ENCODE measurements at regions not wholly inside any gene's neighbourhood (a gene's known extent, or its start where the extent isn't known, plus 50 kb on each side); places are given as distances from the start of the nearest gene placed in this dataset.

GRCh38 chr2:116874021-116874420 lies 940.5 kb upstream of the DDX18 start (continued):
- TF ChIP-seq, protein P1, sequence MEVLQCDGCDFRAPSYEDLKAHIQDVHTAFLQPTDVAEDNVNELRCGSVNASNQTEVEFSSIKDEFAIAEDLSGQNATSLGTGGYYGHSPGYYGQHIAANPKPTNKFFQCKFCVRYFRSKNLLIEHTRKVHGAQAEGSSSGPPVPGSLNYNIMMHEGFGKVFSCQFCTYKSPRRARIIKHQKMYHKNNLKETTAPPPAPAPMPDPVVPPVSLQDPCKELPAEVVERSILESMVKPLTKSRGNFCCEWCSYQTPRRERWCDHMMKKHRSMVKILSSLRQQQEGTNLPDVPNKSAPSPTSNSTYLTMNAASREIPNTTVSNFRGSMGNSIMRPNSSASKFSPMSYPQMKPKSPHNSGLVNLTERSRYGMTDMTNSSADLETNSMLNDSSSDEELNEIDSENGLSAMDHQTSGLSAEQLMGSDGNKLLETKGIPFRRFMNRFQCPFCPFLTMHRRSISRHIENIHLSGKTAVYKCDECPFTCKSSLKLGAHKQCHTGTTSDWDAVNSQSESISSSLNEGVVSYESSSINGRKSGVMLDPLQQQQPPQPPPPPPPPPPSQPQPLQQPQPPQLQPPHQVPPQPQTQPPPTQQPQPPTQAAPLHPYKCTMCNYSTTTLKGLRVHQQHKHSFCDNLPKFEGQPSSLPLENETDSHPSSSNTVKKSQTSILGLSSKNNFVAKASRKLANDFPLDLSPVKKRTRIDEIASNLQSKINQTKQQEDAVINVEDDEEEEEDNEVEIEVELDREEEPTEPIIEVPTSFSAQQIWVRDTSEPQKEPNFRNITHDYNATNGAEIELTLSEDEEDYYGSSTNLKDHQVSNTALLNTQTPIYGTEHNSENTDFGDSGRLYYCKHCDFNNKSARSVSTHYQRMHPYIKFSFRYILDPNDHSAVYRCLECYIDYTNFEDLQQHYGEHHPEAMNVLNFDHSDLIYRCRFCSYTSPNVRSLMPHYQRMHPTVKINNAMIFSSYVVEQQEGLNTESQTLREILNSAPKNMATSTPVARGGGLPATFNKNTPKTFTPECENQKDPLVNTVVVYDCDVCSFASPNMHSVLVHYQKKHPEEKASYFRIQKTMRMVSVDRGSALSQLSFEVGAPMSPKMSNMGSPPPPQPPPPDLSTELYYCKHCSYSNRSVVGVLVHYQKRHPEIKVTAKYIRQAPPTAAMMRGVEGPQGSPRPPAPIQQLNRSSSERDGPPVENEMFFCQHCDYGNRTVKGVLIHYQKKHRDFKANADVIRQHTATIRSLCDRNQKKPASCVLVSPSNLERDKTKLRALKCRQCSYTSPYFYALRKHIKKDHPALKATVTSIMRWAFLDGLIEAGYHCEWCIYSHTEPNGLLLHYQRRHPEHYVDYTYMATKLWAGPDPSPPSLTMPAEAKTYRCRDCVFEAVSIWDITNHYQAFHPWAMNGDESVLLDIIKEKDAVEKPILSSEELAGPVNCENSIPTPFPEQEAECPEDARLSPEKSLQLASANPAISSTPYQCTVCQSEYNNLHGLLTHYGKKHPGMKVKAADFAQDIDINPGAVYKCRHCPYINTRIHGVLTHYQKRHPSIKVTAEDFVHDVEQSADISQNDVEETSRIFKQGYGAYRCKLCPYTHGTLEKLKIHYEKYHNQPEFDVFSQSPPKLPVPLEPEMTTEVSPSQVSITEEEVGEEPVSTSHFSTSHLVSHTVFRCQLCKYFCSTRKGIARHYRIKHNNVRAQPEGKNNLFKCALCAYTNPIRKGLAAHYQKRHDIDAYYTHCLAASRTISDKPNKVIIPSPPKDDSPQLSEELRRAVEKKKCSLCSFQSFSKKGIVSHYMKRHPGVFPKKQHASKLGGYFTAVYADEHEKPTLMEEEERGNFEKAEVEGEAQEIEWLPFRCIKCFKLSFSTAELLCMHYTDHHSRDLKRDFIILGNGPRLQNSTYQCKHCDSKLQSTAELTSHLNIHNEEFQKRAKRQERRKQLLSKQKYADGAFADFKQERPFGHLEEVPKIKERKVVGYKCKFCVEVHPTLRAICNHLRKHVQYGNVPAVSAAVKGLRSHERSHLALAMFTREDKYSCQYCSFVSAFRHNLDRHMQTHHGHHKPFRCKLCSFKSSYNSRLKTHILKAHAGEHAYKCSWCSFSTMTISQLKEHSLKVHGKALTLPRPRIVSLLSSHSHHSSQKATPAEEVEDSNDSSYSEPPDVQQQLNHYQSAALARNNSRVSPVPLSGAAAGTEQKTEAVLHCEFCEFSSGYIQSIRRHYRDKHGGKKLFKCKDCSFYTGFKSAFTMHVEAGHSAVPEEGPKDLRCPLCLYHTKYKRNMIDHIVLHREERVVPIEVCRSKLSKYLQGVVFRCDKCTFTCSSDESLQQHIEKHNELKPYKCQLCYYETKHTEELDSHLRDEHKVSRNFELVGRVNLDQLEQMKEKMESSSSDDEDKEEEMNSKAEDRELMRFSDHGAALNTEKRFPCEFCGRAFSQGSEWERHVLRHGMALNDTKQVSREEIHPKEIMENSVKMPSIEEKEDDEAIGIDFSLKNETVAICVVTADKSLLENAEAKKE (CRISPR knock-in tag; IDR thresholded peaks at IDR 0.05): no peak

- Mint-ChIP-seq H3K9me3 (peaks cover 11% of the 10 kb centered on the region), H3K4me3 (no peak overlapping the region), H3K27me3 (ENCODE audit: insufficient read depth, low read depth, poor library complexity) (no peaks in the 10 kb centered on the region), H3K36me3 (ENCODE audit: low read depth) (peaks cover 6% of the 10 kb centered on the region; the same call in 1 of the 3 replicates), H3K27ac (no peak overlapping the region), H3K4me1 (no peaks in the 10 kb centered on the region)
- ATAC-seq (no peak), DNase-seq (ENCODE audit: low spot score) (no peak)
- Histone ChIP-seq H3K4me3 (no peak overlapping the region), H3K79me2 (replicated peaks; ENCODE audit: insufficient read depth) (no peaks in the 10 kb centered on the region), H2AFZ (no peak overlapping the region), H4K20me1 (replicated peaks; ENCODE audit: insufficient read depth) (no peaks in the 10 kb centered on the region), H3K36me3 (ENCODE audit: insufficient read depth) (no peaks in the 10 kb centered on the region), H3K27me3 (ENCODE audit: insufficient read depth) (no peaks in the 10 kb centered on the region), H3F3A (replicated peaks; ENCODE audit: low read depth) (no peaks in the 10 kb centered on the region), H3K9me2 (ENCODE audit: insufficient read depth) (peaks cover 4% of the 10 kb centered on the region), H3K4me2 (no peak overlapping the region), H3K4me1 (ENCODE audit: insufficient read depth) (no peaks in the 10 kb centered on the region), H3K27ac (ENCODE audit: low read depth) (no peak overlapping the region)
- no peak for TF ChIP-seq ZNF114 (CRISPR knock-in tag; IDR thresholded peaks at IDR 0.05)
- no peak for TF ChIP-seq JUNB (IDR thresholded peaks at IDR 0.05; ENCODE audit: unreplicated experiment)
- TF ChIP-seq EZH2 (IDR thresholded peaks at IDR 0.05; ENCODE audit: low read depth, unreplicated experiment): no peak
- no peak for TF ChIP-seq POLR2AphosphoS5 (IDR thresholded peaks at IDR 0.05; ENCODE audit: low read depth)
- TF ChIP-seq, protein P1 (CRISPR knock-in tag; IDR thresholded peaks at IDR 0.05): no peak
Measured at GRCh38 chr2:116877274-116877673, 937.2 kb upstream of the DDX18 start.
